Effector memory CD8-positive, alpha-beta T cell (primary cell): ENCODE measurements at regions not wholly inside any gene's neighbourhood (a gene's known extent, or its start where the extent isn't known, plus 50 kb on each side); places are given as distances from the start of the nearest gene placed in this dataset.

ENCODE experiments used
- ATAC-seq: fragments of 150-1000 bp; cut with Tn5 transposase; replicated peaks from 2 replicates; pipeline ENCODE4 v1.10.0; 2021; ENCODE audit warnings: mild to moderate bottlenecking, moderate library complexity
- DNase-seq, 3 experiments: peaks; one replicate each; pipeline ENCODE4 v3.0.0; 2021
- H3K27ac Mint-ChIP-seq, 2 donors: one replicate each; pipeline ENCODE4 v1.8.0; 2022; ENCODE audit warnings: mild to moderate bottlenecking in 2 of 2, mixed read lengths in 2 of 2, moderate library complexity in 2 of 2
- H3K27me3 Mint-ChIP-seq, 2 donors: one replicate each; pipeline ENCODE4 v1.8.0; 2022; ENCODE audit warnings: mixed read lengths in 2 of 2
- H3K36me3 Mint-ChIP-seq: one replicate; pipeline ENCODE4 v1.8.0; 2022; ENCODE audit warnings: mild to moderate bottlenecking, moderate library complexity, mixed read lengths; ENCODE audit not compliant: insufficient read depth
- H3K4me1 Mint-ChIP-seq, 2 donors: one replicate each; pipeline ENCODE4 v1.8.0; 2022; ENCODE audit warnings: low read depth in 2 of 2, mixed read lengths in 2 of 2
- H3K4me3 Mint-ChIP-seq, 2 donors: one replicate each; pipeline ENCODE4 v1.8.0; 2022; ENCODE audit warnings: mild to moderate bottlenecking in 2 of 2, mixed read lengths in 2 of 2, moderate library complexity in 2 of 2
- H3K9me3 Mint-ChIP-seq, 2 donors: one replicate each; pipeline ENCODE4 v1.8.0; 2022; ENCODE audit warnings: mixed read lengths in 2 of 2

- peaks cover 3% of the 10 kb centered on the region for H3K36me3 Mint-ChIP-seq
- no peak overlapping the region for H3K4me3 Mint-ChIP-seq
- no peaks in the 10 kb centered on the region for H3K9me3 Mint-ChIP-seq
- H3K4me1 Mint-ChIP-seq: no peaks in the 10 kb centered on the region
- DNase-seq: no peak
- peaks cover 16 to 51% of the 10 kb centered on the region in 2 donors for H3K27me3 Mint-ChIP-seq
- H3K27ac Mint-ChIP-seq: no peak overlapping the region
- no peak for ATAC-seq
These were observed 274.2 kb downstream of the FAM76B start for GRCh38 chr11:95515371-95515770.

- Mint-ChIP-seq H3K9me3 (no peaks in the 10 kb centered on the region), H3K27ac (no peak overlapping the region), H3K36me3 (no peaks in the 10 kb centered on the region), H3K27me3 (peaks cover 21 to 52% of the 10 kb centered on the region in 2 donors), H3K4me1 (no peaks in the 10 kb centered on the region), H3K4me3 (no peak overlapping the region)
- DNase-seq (no peak), ATAC-seq (no peak)
These were observed 275.0 kb downstream of the FAM76B start for GRCh38 chr11:95514416-95515110.

- H3K4me1 Mint-ChIP-seq: no peaks in the 10 kb centered on the region
- no peaks in the 10 kb centered on the region for H3K36me3 Mint-ChIP-seq
- H3K27ac Mint-ChIP-seq: no peak overlapping the region
- no peak overlapping the region for H3K4me3 Mint-ChIP-seq
- DNase-seq (no peak), ATAC-seq (no peak)
- H3K27me3 Mint-ChIP-seq: peaks cover 32 to 39% of the 10 kb centered on the region in 2 donors
- no peaks in the 10 kb centered on the region for H3K9me3 Mint-ChIP-seq
These were observed 276.9 kb downstream of the FAM76B start for GRCh38 chr11:95512682-95513081.

- Mint-ChIP-seq H3K4me1 (no peaks in the 10 kb centered on the region), H3K9me3 (no peaks in the 10 kb centered on the region), H3K36me3 (no peaks in the 10 kb centered on the region), H3K4me3 (no peak overlapping the region), H3K27ac (no peak overlapping the region), H3K27me3 (peaks cover 32 to 35% of the 10 kb centered on the region in 2 donors)
- no peak for ATAC-seq
- DNase-seq: no peak
These were observed 277.4 kb downstream of the FAM76B start for GRCh38 chr11:95512177-95512576.

DNA sequence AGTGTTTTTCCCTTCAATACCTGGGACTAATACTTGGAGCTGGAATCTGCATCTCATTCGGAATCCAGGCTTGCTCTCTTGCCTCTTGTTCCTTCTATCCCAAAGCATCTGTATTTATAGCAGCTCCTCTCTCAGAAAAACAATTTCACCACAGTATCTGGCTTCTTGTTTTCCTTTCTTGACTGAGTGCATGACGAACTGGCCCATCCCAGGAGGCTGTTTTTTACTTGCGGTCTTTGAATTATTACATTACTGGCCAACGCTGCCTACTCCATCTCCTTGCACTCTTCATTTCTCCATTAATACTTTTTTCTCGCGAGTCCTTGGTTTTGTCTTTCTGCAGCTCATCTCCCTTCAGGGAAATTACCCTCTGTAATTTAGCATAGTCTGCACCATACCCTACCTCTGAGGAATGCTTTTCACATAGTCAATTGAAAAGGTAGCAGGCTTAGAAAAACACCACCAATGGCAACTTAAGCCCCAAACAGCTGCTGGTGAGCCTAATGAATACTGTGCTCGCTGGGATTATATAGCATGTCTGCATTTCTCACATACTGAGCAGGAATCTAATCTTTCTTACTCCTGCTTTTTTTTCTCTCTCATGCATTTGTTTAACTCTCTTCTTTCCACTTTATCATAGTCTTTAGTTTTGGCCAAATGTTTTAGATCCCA is 277.4 kb upstream of the SESN3 start:
- Mint-ChIP-seq H3K27me3 (peaks cover 34 to 48% of the 10 kb centered on the region in 2 donors), H3K36me3 (no peaks in the 10 kb centered on the region), H3K27ac (no peak overlapping the region), H3K4me3 (no peak overlapping the region), H3K4me1 (no peaks in the 10 kb centered on the region), H3K9me3 (no peaks in the 10 kb centered on the region)
- DNase-seq (no peak), ATAC-seq (no peak)

DNA sequence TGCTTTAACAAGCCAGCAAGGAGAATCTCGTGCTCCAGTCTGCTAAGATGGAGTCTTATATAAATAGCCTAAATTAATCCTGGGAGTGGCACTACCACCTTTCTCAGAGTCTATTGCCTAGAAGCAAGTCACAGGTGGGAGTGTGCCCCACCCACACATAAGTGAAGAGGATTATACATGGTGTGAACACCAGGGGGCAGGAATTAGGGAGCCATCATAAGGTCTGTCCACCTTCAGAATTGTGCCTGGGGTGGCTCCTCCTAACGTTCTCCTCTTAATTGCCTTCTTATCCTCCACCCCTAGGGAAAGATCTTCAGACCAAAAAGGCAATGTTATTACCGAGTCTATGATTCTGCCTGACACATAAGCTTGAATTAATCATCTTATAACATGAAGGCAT is 276.8 kb upstream of the SESN3 start:
- no peak overlapping the region for H3K27ac Mint-ChIP-seq

DNA sequence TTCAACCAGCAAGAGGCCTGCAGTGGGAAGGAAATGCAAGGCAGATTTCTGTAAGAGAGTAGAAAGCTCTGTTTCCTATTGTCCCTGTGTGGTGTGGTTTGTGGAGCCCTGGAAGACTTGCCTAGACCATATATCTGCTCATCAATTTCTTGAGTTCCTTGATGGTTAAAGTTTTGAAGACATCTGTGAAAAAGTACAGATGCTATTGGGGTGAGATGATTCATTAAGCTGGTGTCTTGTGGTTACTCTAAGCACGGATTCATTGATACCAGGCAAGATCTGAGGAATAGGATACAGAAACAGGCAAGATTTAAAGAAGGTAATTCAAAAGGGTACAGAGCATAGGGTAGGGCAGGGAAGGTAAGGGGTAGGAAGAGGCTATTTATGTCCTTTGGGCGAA is 275.8 kb upstream of the SESN3 start:
- H3K9me3 Mint-ChIP-seq: no peaks in the 10 kb centered on the region
- peaks cover 38 to 56% of the 10 kb centered on the region in 2 donors for H3K27me3 Mint-ChIP-seq
- H3K4me1 Mint-ChIP-seq: no peaks in the 10 kb centered on the region
- ATAC-seq (no peak), DNase-seq (no peak)
- H3K36me3 Mint-ChIP-seq: no peaks in the 10 kb centered on the region
- H3K4me3 Mint-ChIP-seq: no peak overlapping the region
- no peak overlapping the region for H3K27ac Mint-ChIP-seq

More for the DNA sequence above, 276.8 kb upstream of the SESN3 start:
- no peaks in the 10 kb centered on the region for H3K4me1 Mint-ChIP-seq
- no peaks in the 10 kb centered on the region for H3K36me3 Mint-ChIP-seq
- H3K4me3 Mint-ChIP-seq: no peak overlapping the region
- H3K27me3 Mint-ChIP-seq: peaks cover 38 to 53% of the 10 kb centered on the region in 2 donors
- no peaks in the 10 kb centered on the region for H3K9me3 Mint-ChIP-seq
- ATAC-seq (peak; percentile 24), DNase-seq (no peak)

- DNase-seq (no peak), ATAC-seq (no peak)
- Mint-ChIP-seq H3K4me1 (no peaks in the 10 kb centered on the region), H3K4me3 (no peak overlapping the region), H3K27me3 (peaks cover 31 to 51% of the 10 kb centered on the region in 2 donors), H3K36me3 (no peaks in the 10 kb centered on the region), H3K27ac (no peak overlapping the region), H3K9me3 (no peaks in the 10 kb centered on the region)
These were observed 275.0 kb upstream of the SESN3 start for GRCh38 chr11:95505927-95506426.

DNA sequence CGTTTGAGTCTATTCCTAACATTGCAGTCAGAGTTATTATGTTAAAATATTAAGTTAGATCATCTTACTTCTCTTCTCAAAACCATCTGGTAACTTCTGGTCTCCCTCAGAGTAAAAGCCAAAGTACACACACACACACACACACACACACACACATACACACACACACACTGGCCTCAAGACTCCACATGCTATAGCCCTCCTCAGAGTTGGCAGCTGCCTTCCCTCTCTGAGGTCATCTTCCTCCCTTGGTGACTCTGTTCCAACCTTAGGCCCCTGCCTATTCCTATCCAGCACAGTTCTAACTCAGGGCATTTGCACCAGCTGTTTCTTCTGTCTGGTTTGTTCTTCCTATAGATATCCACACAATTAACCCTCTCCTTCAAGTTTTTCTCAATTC is 272.0 kb upstream of the SESN3 start:
- no peak for DNase-seq
- Mint-ChIP-seq H3K36me3 (no peaks in the 10 kb centered on the region), H3K4me1 (no peaks in the 10 kb centered on the region), H3K27me3 (peaks cover 35 to 39% of the 10 kb centered on the region in 2 donors), H3K27ac (no peak overlapping the region), H3K4me3 (no peak overlapping the region), H3K9me3 (no peaks in the 10 kb centered on the region)
- ATAC-seq: no peak

DNA sequence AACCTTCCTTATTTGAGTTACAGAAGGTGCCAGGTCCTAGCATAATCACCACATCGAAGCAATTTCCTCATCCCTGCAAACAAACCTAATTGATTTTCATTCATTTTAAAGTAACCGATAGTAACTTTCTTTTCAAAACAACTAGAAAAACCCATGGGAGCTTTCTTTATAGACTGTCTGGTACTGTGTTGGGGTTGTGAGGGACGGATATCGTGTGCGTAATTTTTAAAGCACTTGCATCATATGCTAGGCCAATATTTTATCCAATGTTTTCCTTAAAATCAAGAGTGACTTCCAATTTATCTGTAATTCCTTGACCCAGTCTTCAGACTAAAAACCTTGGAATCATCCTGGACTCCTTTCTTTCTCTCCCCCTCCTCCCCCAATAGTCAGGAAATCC is 271.5 kb upstream of the SESN3 start:
- ATAC-seq (no peak), DNase-seq (no peak)
- H3K4me3 Mint-ChIP-seq: no peak overlapping the region
- H3K36me3 Mint-ChIP-seq: no peaks in the 10 kb centered on the region
- no peak overlapping the region for H3K27ac Mint-ChIP-seq
- H3K9me3 Mint-ChIP-seq: no peaks in the 10 kb centered on the region
- no peaks in the 10 kb centered on the region for H3K4me1 Mint-ChIP-seq
- H3K27me3 Mint-ChIP-seq: peaks cover 35 to 37% of the 10 kb centered on the region in 2 donors

- no peak for DNase-seq
- H3K36me3 Mint-ChIP-seq: no peaks in the 10 kb centered on the region
- H3K27me3 Mint-ChIP-seq: peaks cover 35 to 40% of the 10 kb centered on the region in 2 donors
- H3K4me1 Mint-ChIP-seq: no peaks in the 10 kb centered on the region
- ATAC-seq: no peak
- H3K9me3 Mint-ChIP-seq: no peaks in the 10 kb centered on the region
- no peak overlapping the region for H3K27ac Mint-ChIP-seq
- H3K4me3 Mint-ChIP-seq: no peak overlapping the region
These were observed 270.8 kb upstream of the SESN3 start for GRCh38 chr11:95501761-95502266.

DNA sequence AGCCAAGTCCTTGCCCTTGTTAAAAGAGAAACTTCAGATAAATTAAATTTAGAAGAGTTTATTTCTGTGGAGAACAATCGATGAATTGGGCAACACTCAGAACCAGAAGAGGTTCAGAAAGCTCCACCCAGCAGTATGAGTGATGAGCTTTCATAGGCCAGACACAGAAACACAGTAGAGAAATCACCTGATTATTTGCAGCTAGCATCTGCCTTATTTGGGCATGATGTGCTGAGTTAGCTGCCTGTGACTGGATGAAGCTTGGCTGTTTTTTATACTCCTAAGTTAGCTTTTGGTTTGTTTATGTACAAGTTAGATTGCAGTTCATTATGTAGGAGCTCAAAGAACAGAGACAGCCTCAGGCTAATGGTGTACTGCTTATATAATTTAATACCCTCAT is 269.5 kb upstream of the SESN3 start:
- DNase-seq (no peak), ATAC-seq (no peak)
- no peaks in the 10 kb centered on the region for H3K36me3 Mint-ChIP-seq
- H3K27me3 Mint-ChIP-seq: peaks cover 38 to 46% of the 10 kb centered on the region in 2 donors
- no peak overlapping the region for H3K27ac Mint-ChIP-seq
- no peaks in the 10 kb centered on the region for H3K9me3 Mint-ChIP-seq
- H3K4me3 Mint-ChIP-seq: no peak overlapping the region
- no peaks in the 10 kb centered on the region for H3K4me1 Mint-ChIP-seq

DNA sequence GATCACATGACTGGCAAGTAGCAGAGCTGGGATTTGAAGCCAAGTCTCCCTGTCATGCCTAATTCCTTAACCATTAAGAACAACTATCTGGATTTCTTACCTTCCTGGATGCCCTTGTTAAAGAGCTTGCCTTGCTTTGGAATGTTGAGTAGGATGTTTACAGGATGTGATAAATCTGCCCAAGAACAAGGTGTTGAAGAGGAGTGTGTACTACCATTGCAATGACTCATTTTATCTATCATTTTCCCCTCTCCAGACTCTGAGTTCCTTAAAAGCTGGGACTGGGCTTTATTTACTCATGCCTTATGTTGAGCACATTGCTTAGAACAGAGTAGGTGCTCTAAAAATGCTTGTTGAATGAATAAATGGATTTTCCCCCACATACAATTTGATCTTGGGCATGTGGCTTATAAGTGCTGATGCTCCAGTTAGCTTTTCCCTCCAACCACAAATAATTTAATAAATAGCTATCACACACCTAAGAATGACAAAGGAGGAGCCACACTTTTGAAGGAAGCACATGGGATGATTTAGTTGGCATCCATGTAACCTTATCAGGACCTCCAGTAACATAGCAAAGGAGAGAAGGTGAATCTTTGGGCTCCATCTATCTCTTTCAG is 268.6 kb upstream of the SESN3 start:
- DNase-seq: no peak
- Mint-ChIP-seq H3K9me3 (no peaks in the 10 kb centered on the region), H3K4me1 (no peaks in the 10 kb centered on the region), H3K27ac (no peak overlapping the region), H3K36me3 (no peaks in the 10 kb centered on the region), H3K4me3 (no peak overlapping the region), H3K27me3 (peaks cover 43 to 48% of the 10 kb centered on the region in 2 donors)
- ATAC-seq: no peak
